Lower leg skin (tissue), 4 donors: ENCODE measurements at regions not wholly inside any gene's neighbourhood (a gene's known extent, or its start where the extent isn't known, plus 50 kb on each side); places are given as distances from the start of the nearest gene placed in this dataset.

ENCODE experiments used
- DNase-seq, 2 donors: peaks; one replicate each; pipeline ENCODE4 v3.0.0-alpha.2; 2019; ENCODE audit warnings: low spot score in 2 of 2
- H3K4me3 ChIP-seq: fragments of 200-600 bp; sonication (generic); 2 replicates; pipeline ENCODE4 v1.5.1; 2017; ENCODE audit warnings: mild to moderate bottlenecking, low read depth; ENCODE audit not compliant: poor library complexity, severe bottlenecking
- CTCF ChIP-seq, 3 donors: fragments of 450-650 bp; IDR thresholded peaks; one replicate each; pipeline ENCODE4 v1.5.1; 2016; ENCODE audit warnings: antibody characterized with exemption in 3 of 3, mild to moderate bottlenecking in 3 of 3, moderate library complexity in 2 of 3
- POLR2A ChIP-seq, 2 donors: fragments of 450-650 bp; IDR thresholded peaks; one replicate each; pipeline ENCODE4 v1.6.1; 2016 to 2017; ENCODE audit warnings: antibody characterized with exemption in 2 of 2, mild to moderate bottlenecking in 1 of 2, moderate library complexity in 1 of 2
- WGBS, 2 donors: methylation state at CpG; one replicate each; pipeline ENCODE4 v1.1.5; 2018; 5-methylcytosine and 5-hydroxymethylcytosine counted together
- intact Hi-C: fragments of 100-400 bp; cut with DNase I; formaldehyde crosslinking; loops from one replicate; pipeline ENCODE4 v1.15.0; 2023; ENCODE audit warnings: low total_unique reads

- 58 to 72% methylated on average over 2 of the region's 2 CpGs for WGBS, 2 donors
- intact Hi-C loops = no loop called here
- no peak overlapping the region for H3K4me3 ChIP-seq
- no peak for TF ChIP-seq POLR2A (IDR thresholded peaks at IDR 0.05)
- TF ChIP-seq CTCF (IDR thresholded peaks at IDR 0.05) = no peak
- DNase-seq = no peak
Measured at GRCh38 chr14:78016532-78016931, 153.6 kb upstream of the NRXN3 start.

GRCh38 chr14:78018283-78018682, 151.9 kb upstream of the NRXN3 start:
- TF ChIP-seq POLR2A (IDR thresholded peaks at IDR 0.05) (no peak), CTCF (IDR thresholded peaks at IDR 0.05) (no peak)
- intact Hi-C loops = no loop called here

DNA sequence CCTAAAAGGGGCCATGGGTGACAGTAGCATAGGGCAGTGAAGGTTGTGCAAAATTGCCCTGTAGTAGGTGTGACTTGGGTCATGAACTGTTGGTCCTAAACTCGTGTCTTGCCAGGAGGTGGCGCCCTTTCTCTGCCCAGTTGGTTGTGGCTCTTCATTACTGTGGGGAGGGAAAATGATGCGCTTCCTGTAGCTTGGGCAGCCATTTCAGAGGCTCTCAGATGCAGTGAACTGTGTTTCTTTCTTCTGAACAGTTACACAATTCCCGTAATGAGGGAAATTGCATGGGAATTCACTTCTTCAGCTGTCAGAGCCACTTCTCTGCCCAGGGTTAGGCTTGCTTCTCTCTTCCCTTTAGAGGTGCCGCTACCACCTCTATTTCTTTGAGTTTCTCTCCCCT, 148.1 kb upstream of the NRXN3 start:
- intact Hi-C loops = no loop called here
- no peak for TF ChIP-seq CTCF (IDR thresholded peaks at IDR 0.05)
- no peak for TF ChIP-seq POLR2A (IDR thresholded peaks at IDR 0.05)
- 48 to 49% methylated on average over 5 of the region's 5 CpGs for WGBS, 2 donors

More at GRCh38 chr14:78018283-78018682, 151.9 kb upstream of the NRXN3 start:
- DNase-seq = no peak
- H3K4me3 ChIP-seq = no peak overlapping the region
- 38 to 63% methylated on average over 2 of the region's 2 CpGs for WGBS, 2 donors

DNA sequence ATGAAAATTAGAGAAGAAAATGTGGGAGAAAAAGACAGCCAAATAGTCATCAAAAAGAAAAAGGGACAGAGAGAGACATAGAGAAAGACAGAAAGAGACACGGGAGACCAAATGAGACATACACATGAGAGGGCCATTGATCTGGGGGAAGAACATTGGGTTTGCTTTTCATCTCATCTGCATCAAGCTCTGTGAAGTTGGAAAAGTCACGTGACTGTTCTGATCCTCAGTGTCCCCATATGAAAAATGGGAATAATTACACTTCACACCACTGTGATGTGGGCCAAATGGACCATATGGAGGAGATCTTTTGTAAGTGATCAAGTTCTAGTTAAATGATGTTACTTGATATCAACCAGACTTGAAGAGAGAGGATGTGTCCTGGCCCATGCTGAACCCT, 147.1 kb upstream of the NRXN3 start:
- intact Hi-C loops = no loop called here
- TF ChIP-seq CTCF (IDR thresholded peaks at IDR 0.05) = no peak
- no peak overlapping the region for H3K4me3 ChIP-seq
- no peak for DNase-seq
- WGBS, 2 donors = 82 to 92% methylated on average over 2 of the region's 2 CpGs

More for the DNA sequence above, 148.1 kb upstream of the NRXN3 start:
- DNase-seq = peak in 1 of 2 donors; percentile 17
- no peak overlapping the region for H3K4me3 ChIP-seq

GRCh38 chr14:78028471-78028870, 141.7 kb upstream of the NRXN3 start:
- WGBS, 2 donors = 27 to 30% methylated on average over 1 of the region's 1 CpG
- no peak for TF ChIP-seq POLR2A (IDR thresholded peaks at IDR 0.05)
- no peak for DNase-seq
- intact Hi-C loops = no loop called here
- no peak overlapping the region for H3K4me3 ChIP-seq

- 31 to 42% methylated on average over 16 of the region's 16 CpGs for WGBS, 2 donors
- DNase-seq = no peak
- intact Hi-C loops = no loop called here
- no peak overlapping the region for H3K4me3 ChIP-seq
- TF ChIP-seq CTCF (IDR thresholded peaks at IDR 0.05) = no peak
- TF ChIP-seq POLR2A (IDR thresholded peaks at IDR 0.05) = no peak
Measured at GRCh38 chr14:78029601-78030372, 140.4 kb upstream of the NRXN3 start.
